GM12873 (cell line): ENCODE measurements at regions not wholly inside any gene's neighbourhood (a gene's known extent, or its start where the extent isn't known, plus 50 kb on each side); places are given as distances from the start of the nearest gene placed in this dataset.

ENCODE experiments used
- CTCF ChIP-seq: IDR thresholded peaks from 2 replicates; pipeline ENCODE4 v1.5.1; 2012; ENCODE audit warnings: low read depth, mild to moderate bottlenecking, moderate library complexity, low read length, control low read depth; ENCODE audit not compliant: insufficient read depth; ENCODE audit errors: missing control alignments

- TF ChIP-seq CTCF: no peak
These were observed 837.7 kb downstream of the REEP3 start for GRCh38 chr10:64358907-64359306.

GRCh38 chr10:64363687-64364086 is 842.5 kb downstream of the REEP3 start:
- no peak for TF ChIP-seq CTCF

GRCh38 chr10:64365663-64366062 is 844.5 kb downstream of the REEP3 start:
- no peak for TF ChIP-seq CTCF

GRCh38 chr10:64368298-64368697 is 847.1 kb downstream of the REEP3 start:
- no peak for TF ChIP-seq CTCF

GRCh38 chr10:64369885-64370773 is 848.9 kb downstream of the REEP3 start:
- no peak for TF ChIP-seq CTCF

GRCh38 chr10:64374346-64374745 is 853.1 kb downstream of the REEP3 start:
- no peak for TF ChIP-seq CTCF

- no peak for TF ChIP-seq CTCF
These were observed 855.0 kb downstream of the REEP3 start for GRCh38 chr10:64376167-64376566.
